T-helper 1 cell treated with Interleukin-12 subunit alpha and Interleukin-12 subunit beta and Interleukin-4 antibody, amounts not matched to agents 30 μg/mL and 1 μg/mL, for 36 hours (primary cell): ENCODE measurements at regions not wholly inside any gene's neighbourhood (a gene's known extent, or its start where the extent isn't known, plus 50 kb on each side); places are given as distances from the start of the nearest gene placed in this dataset.
"Not testable (repeated sequence)": the region's sequence is repeated elsewhere in the genome, so short reads cannot be mapped to it uniquely, and the experiment has no call there.

ENCODE experiments used
- H3K27ac Mint-ChIP-seq: one replicate; pipeline ENCODE4 v1.8.0; 2021; ENCODE audit warnings: mild to moderate bottlenecking, mixed read lengths
- H3K27me3 Mint-ChIP-seq: one replicate; pipeline ENCODE4 v1.8.0; 2021; ENCODE audit warnings: low read depth, mixed read lengths
- H3K36me3 Mint-ChIP-seq: one replicate; pipeline ENCODE4 v1.8.0; 2021; ENCODE audit warnings: low read depth, mixed read lengths
- H3K4me1 Mint-ChIP-seq: one replicate; pipeline ENCODE4 v1.8.0; 2021; ENCODE audit warnings: low read depth, mixed read lengths
- H3K4me3 Mint-ChIP-seq: one replicate; pipeline ENCODE4 v1.8.0; 2021; ENCODE audit warnings: mild to moderate bottlenecking, moderate library complexity, mixed read lengths
- H3K9me3 Mint-ChIP-seq: one replicate; pipeline ENCODE4 v1.8.0; 2021; ENCODE audit warnings: mixed read lengths

DNA sequence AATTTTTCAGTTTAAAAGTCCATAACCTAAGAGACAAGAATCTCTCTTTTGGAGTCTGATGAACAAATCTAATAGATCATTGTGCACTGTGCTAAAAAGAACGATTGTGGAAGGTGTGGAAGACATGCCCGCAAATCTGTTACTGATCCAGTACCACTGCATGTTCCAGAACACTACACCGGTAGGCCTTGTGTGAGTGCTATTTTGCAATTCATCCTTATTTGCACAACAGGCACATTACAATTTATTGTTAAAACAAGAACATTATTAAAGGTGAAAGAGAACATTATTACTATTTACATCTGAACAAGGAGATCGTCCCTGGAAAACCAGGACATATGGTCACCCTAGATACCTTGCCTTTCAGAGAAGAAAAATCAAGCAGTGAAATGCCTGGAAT, 205.7 kb upstream of the NECTIN3 start:
- Mint-ChIP-seq H3K9me3 (no peaks in the 10 kb centered on the region), H3K36me3 (no peaks in the 10 kb centered on the region), H3K4me3 (no peak overlapping the region), H3K27ac (no peak overlapping the region), H3K27me3 (no peaks in the 10 kb centered on the region), H3K4me1 (no peaks in the 10 kb centered on the region)

DNA sequence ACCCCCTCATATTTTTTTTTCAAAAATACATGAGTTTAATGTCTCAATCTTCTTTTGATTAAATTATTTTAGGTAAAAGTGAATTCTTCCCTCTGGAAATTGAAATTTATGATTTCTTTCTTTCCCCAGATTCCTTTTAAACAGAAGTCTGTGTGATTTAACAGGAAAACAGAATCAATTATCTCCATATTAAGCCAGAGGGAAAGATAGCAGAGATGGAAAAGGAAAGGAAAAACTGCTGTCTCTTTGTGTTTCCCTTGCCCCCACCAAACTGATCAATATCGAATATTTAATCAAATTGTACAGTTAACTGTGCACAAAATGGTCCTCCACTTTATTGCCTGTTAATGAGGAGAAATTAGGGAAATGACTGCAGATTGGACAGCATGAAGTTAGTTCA, 203.5 kb upstream of the NECTIN3 start:
- Mint-ChIP-seq H3K27ac (no peak overlapping the region), H3K36me3 (no peaks in the 10 kb centered on the region), H3K9me3 (no peaks in the 10 kb centered on the region), H3K27me3 (no peaks in the 10 kb centered on the region), H3K4me1 (no peaks in the 10 kb centered on the region), H3K4me3 (no peak overlapping the region)

DNA sequence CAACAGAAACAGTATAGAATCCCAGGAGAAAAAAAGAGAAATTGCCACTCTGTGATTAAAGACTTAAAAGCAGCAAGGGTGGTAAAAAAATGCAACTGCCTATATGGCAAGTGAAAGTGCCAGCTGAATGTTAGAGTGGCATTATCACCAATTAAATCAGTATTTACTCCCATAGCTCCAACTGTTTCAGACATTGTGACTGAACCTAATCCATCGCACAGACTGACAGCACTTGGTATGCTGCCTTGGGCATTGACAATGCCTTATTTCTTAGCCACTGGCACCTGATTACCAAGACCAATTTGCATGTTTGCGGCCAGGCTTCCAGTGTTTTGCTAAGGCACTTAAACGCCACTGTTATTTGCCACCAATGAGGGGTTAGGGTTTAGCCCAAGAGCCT, 201.9 kb upstream of the NECTIN3 start:
- no peak overlapping the region for H3K27ac Mint-ChIP-seq
- H3K4me1 Mint-ChIP-seq = no peaks in the 10 kb centered on the region
- H3K27me3 Mint-ChIP-seq = peaks cover 2% of the 10 kb centered on the region
- H3K9me3 Mint-ChIP-seq = peaks cover 6% of the 10 kb centered on the region
- H3K36me3 Mint-ChIP-seq = no peaks in the 10 kb centered on the region
- H3K4me3 Mint-ChIP-seq = no peak overlapping the region

DNA sequence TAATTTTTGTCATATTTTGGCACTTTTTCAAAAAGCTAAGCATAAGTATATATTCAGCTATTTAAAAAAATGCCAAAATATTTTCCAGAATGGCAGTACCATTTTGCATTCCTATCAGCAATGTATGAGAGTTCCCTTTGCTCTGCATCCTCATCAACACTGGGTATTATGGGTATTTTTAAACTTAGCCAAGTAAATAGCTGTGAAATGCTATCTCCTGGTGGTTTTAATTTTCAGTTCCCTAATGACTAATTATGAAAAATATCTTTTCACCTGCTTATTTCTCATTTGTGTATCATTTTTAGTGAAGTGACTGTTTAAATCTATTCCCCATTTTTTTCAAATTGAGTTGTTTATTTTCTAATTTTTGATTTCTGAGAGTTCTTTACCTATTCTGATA, 199.7 kb upstream of the NECTIN3 start:
- Mint-ChIP-seq H3K4me1 (no peaks in the 10 kb centered on the region), H3K9me3 (peaks cover 7% of the 10 kb centered on the region), H3K36me3 (no peaks in the 10 kb centered on the region), H3K4me3 (no peak overlapping the region), H3K27me3 (peaks cover 3% of the 10 kb centered on the region), H3K27ac (no peak overlapping the region)

DNA sequence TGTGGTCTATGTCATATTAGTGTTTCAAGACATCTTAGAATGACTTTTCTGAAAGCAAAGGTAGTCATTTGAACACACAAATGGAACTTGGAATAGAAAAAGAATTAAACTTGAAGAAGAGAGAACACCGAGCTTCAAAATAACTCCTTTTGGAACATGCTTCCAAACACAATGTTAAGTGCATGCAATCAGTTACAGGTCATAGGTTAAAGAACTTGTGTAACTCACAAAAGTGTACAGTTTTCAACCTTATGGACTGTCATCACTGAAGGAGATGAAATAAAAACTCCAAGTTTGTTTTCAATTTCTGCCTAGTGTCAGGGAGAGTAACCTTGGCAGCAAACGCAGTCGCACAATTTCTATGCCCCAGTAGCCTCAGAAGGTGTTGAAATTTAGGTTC, 192.9 kb upstream of the NECTIN3 start:
- Mint-ChIP-seq H3K36me3 (no peaks in the 10 kb centered on the region), H3K4me1 (no peaks in the 10 kb centered on the region), H3K4me3 (no peak overlapping the region), H3K27me3 (peaks cover 3% of the 10 kb centered on the region), H3K9me3 (peaks cover 7% of the 10 kb centered on the region), H3K27ac (no peak overlapping the region)

DNA sequence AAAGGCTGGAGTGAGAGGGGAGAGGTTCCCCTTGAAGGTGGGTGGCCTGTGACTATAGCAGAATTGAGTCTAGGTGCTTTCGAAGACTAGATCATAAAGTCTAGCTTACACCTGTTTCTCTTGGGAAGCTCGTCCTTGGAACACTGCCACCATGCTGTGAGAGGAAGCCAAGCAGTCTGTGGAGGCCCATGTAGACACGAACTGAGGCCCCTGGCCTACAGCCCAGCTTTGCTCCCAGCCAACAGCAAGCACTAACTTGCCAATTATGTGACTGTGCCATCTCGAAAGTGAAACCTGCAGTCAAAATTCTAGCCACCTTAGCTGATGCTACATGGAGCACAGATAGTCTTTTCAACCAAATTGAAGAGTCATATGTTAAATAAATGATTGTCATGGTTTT, 190.5 kb upstream of the NECTIN3 start:
- Mint-ChIP-seq H3K27ac (no peak overlapping the region), H3K36me3 (no peaks in the 10 kb centered on the region), H3K4me3 (no peak overlapping the region), H3K9me3 (no peaks in the 10 kb centered on the region), H3K4me1 (no peaks in the 10 kb centered on the region), H3K27me3 (no peaks in the 10 kb centered on the region)

DNA sequence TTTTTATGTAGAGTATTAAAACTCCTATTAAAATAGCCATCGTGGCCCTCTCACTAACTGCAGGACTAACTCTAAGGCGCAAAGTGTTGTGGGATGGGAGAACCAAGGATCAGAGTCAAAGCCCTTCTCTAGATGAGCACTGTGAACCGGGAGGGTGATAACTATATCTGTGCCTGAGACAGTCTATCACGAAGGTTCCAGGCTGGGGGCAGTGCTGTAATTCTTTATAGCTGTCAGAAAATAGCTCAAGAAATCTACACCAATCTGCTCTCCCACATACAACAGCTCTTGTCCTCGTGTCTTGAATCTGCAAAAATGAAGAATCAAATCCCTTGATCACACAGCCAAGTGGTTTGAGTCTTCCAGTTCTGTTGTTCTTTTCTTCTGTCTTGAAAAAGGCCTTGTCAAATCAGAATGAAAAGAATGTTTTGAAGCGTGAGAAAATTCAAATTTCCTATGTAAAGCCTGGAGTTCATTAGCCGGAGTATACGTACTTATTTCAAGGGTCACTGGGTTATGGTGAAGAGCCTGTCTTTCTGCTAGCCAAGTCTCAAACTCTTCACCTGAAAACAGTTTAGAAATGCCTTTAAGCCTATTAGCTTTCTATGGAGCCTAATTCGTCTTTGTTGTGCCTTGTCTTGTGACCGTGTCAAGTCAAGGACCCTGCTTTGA, 185.3 kb upstream of the NECTIN3 start:
- Mint-ChIP-seq H3K4me1 (no peaks in the 10 kb centered on the region), H3K4me3 (no peak overlapping the region), H3K27me3 (peaks cover 4% of the 10 kb centered on the region), H3K9me3 (no peaks in the 10 kb centered on the region), H3K27ac (no peak overlapping the region), H3K36me3 (no peaks in the 10 kb centered on the region)

DNA sequence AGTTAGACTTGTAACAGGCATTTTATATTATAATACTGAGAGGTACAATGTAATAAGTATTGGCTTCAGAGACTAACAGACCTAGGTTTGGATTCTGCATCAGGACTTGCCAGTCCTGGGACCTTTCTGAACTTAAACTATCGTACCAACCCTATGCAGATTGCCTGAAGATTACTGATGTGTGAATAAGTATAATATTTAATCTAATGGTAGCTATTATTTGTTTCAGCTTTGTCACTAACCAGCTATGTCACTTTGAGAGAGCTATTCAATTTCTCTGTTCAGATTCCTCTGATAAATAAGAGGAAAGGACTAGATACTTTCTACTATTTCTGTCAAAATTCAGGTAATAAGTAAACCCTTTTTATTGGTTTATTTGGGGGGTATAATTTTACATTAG, 184.4 kb upstream of the NECTIN3 start:
- Mint-ChIP-seq H3K27me3 (peaks cover 4% of the 10 kb centered on the region), H3K9me3 (no peaks in the 10 kb centered on the region), H3K4me3 (no peak overlapping the region)

DNA sequence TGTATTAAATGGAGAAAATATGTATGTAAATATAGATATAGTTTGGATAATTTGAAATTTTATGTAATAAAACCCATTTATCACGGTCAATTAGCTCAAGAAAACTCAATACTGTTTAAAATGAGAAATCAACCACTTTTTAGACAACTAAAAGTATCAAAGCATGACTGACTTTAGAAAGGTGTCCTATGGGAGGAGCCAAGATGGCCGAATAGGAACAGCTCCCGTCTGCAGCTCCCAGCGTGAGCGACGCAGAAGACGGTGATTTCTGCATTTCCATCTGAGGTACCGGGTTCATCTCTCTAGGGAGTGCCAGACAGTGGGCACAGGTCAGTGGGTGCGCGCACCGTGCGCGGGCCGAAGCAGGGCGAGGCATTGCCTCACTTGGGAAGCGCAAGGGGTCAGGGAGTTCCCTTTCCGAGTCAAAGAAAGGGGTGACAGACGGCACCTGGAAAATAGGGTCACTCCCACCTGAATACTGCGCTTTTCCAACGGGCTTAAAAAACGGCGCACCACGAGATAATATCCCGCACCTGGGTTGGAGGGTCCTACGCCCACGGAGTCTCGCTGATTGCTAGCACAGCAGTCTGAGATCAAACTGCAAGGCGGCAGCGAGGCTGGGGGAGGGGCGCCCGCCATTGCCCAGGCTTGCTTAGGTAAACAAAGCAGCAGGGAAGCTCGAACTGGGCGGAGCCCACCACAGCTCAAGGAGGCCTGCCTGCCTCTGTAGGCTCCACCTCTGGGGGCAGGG, 182.8 kb upstream of the NECTIN3 start:
- H3K27me3 Mint-ChIP-seq, H3K9me3 Mint-ChIP-seq, H3K4me3 Mint-ChIP-seq: not testable (repeated sequence)

More for the DNA sequence above, 184.4 kb upstream of the NECTIN3 start:
- Mint-ChIP-seq H3K27ac (no peak overlapping the region), H3K36me3 (no peaks in the 10 kb centered on the region), H3K4me1 (no peaks in the 10 kb centered on the region)

DNA sequence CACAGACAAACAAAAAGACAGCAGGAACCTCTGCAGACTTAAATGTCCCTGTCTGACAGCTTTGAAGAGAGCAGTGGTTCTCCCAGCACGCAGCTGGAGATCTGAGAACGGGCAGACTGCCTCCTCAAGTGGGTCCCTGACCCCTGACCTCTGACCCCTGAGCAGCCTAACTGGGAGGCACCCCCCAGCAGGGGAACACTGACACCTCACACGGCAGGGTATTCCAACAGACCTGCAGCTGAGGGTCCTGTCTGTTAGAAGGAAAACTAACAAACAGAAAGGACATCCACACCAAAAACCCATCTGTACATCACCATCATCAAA, 182.3 kb upstream of the NECTIN3 start:
- not testable (repeated sequence) for H3K27ac Mint-ChIP-seq, H3K4me3 Mint-ChIP-seq, H3K9me3 Mint-ChIP-seq, H3K36me3 Mint-ChIP-seq, H3K4me1 Mint-ChIP-seq, H3K27me3 Mint-ChIP-seq

More for the DNA sequence above, 182.8 kb upstream of the NECTIN3 start:
- not testable (repeated sequence) for H3K27ac Mint-ChIP-seq, H3K4me1 Mint-ChIP-seq, H3K36me3 Mint-ChIP-seq

DNA sequence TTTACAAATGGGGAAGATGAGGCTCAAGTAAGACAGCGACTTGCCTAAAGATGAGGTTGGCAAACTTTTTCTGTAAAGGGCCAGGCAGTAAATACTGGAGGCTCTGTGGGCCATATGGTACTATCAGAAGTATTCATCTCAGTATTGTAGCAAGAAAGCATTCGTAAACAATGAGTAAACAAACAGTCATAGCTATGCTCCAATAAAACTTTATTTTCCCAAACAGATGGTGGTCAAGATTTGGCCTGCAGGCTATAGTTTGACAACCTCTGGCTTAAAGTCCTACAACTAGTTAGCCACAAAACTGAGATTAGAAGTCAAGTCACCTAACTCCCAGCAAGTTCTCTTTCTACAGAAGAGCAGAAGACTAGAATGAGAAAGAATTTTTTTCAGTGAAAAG, 177.0 kb upstream of the NECTIN3 start:
- no peak overlapping the region for H3K27ac Mint-ChIP-seq
- no peaks in the 10 kb centered on the region for H3K9me3 Mint-ChIP-seq
- H3K4me3 Mint-ChIP-seq = no peak overlapping the region
- H3K4me1 Mint-ChIP-seq = no peaks in the 10 kb centered on the region
- H3K36me3 Mint-ChIP-seq = no peaks in the 10 kb centered on the region
- peaks cover 5% of the 10 kb centered on the region for H3K27me3 Mint-ChIP-seq

DNA sequence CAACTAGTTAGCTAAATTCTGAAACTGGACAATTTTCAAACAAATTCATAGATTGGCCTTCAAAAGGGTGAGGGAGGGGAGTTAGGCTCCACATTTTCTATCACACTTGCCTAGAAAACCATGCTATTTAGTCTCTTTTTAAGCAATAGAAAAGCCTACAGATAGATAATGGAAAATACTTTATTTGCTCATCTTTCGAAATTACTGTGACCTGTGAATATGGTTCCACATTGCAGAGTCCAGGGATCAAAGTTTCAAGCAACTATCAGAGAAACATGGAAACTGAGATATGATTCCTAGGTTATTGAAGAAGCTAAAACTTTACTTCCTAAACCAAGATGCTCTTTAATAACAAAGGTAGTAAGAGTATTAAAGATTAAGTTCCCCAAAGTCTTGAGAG, 176.6 kb upstream of the NECTIN3 start:
- H3K27ac Mint-ChIP-seq = no peak overlapping the region

DNA sequence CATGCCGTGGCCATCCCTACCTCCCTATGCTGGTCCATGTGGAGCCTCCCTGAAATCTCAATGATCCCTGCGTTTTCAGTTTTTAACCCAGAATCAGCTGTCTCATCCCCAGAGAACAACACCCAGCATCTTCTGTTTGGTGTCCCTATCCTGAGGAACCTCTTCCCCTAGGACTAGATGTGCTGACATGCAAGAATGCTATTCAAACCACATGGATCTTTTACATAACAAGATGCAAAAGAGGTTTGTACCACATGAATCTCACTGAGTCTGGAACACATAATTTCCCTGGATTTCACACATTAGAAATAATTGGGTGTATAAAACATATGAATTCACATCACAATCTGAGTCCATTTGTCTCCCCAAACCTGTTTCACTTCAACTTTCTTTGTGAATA, 174.6 kb upstream of the NECTIN3 start:
- H3K4me1 Mint-ChIP-seq = no peaks in the 10 kb centered on the region
- no peaks in the 10 kb centered on the region for H3K9me3 Mint-ChIP-seq
- no peaks in the 10 kb centered on the region for H3K36me3 Mint-ChIP-seq
- peaks cover 5% of the 10 kb centered on the region for H3K27me3 Mint-ChIP-seq
- H3K27ac Mint-ChIP-seq = no peak overlapping the region
- H3K4me3 Mint-ChIP-seq = no peak overlapping the region

More for the DNA sequence above, 176.6 kb upstream of the NECTIN3 start:
- H3K27me3 Mint-ChIP-seq = peaks cover 5% of the 10 kb centered on the region
- no peaks in the 10 kb centered on the region for H3K36me3 Mint-ChIP-seq
- no peaks in the 10 kb centered on the region for H3K4me1 Mint-ChIP-seq
- no peaks in the 10 kb centered on the region for H3K9me3 Mint-ChIP-seq
- no peak overlapping the region for H3K4me3 Mint-ChIP-seq

DNA sequence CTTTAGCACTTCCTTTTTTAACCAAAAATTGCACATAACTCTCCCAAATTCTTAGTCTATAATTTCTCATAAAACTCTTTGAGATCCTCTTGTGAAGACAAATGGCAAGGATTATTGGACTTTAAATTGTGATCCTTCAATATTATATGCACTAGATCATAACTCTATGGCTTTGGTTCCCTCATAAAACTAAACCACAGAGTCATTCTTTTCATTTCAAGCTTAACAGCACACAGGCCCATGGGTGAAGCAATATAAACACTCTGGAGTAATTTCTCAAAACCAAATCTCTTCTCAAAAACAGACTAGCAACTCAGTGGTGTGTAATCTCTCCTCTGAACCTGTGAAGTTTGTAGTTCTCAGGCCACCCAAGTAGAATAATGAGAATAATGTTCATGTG, 171.0 kb upstream of the NECTIN3 start:
- H3K27ac Mint-ChIP-seq = no peak overlapping the region
- no peaks in the 10 kb centered on the region for H3K36me3 Mint-ChIP-seq
- H3K27me3 Mint-ChIP-seq = peaks cover 5% of the 10 kb centered on the region
- H3K9me3 Mint-ChIP-seq = no peaks in the 10 kb centered on the region
- H3K4me1 Mint-ChIP-seq = no peaks in the 10 kb centered on the region
- H3K4me3 Mint-ChIP-seq = no peak overlapping the region

DNA sequence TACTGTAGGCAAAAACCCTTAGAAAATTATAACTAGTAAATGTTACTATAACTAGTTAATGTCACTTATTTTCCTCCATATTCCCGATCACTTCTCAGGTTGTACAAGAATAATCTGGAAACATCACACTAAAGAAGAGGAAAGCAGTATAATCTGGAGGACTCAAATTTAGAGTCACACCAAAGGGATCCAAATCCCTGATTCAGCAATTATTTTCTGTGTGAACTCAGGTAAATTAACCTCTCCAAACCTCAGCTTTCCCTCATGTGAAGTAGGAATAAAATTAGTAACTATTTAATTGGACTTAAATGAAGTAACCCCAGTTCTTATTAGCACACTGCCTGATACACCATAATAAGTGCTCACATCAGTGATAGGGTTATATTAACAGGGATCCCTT, 170.1 kb upstream of the NECTIN3 start:
- no peaks in the 10 kb centered on the region for H3K9me3 Mint-ChIP-seq
- no peak overlapping the region for H3K4me3 Mint-ChIP-seq
- no peak overlapping the region for H3K27ac Mint-ChIP-seq
- H3K27me3 Mint-ChIP-seq = peaks cover 5% of the 10 kb centered on the region
- no peaks in the 10 kb centered on the region for H3K4me1 Mint-ChIP-seq
- no peaks in the 10 kb centered on the region for H3K36me3 Mint-ChIP-seq
